Limb (tissue), 2 donors: ENCODE measurements at regions not wholly inside any gene's neighbourhood (a gene's known extent, or its start where the extent isn't known, plus 50 kb on each side); places are given as distances from the start of the nearest gene placed in this dataset.
A peak's percentile ranks its signal among the peaks of the same experiment; 100 is the strongest.

Experiments used
- DNase-seq, 2 donors: peaks; one replicate each; pipeline ENCODE4 v3.0.0-alpha.2; 2016; ENCODE audit errors: extremely low spot score in 2 of 2

GRCh38 chr1:62370594-62370993 is 51.4 kb upstream of the KANK4 start:
- no peak for DNase-seq

DNA sequence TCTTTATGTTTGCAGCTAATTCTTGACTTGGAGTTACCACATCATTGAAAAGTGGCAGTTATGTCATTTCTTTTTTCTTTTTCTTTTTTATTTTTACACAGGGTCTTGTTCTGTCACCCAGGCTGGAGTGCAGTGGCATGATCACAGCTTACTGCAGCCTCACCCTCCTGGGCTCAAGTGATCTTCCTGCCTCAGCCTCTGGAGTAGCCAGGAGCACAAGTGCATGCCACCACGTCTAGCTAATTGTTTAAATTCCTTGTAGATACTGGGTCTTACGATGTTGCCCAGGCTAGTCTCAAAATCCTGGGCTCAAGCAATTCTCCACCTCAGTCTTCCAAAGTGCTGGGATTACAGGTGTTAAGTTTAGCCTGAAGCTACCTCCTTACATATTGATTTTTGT is 52.1 kb upstream of the KANK4 start:
- no peak for DNase-seq

DNA sequence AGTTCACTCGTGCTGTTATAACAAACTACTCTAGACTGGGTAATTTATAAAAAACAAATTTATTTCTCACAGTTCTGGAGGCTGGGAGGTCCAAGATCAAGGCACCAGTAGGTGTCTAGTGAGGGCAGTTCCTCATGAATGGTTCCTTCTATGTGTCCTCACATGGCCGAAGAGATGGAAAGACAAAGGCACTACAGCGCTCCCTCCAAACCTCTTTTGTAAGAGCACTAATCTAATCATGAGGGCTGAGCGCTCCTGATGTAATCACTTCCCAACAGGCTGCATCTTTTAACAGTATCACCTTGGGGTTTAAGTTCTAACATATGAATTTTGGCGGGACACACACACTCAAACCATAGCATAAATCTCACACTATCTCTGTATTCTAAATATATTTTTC is 54.0 kb upstream of the KANK4 start:
- DNase-seq = no peak

- DNase-seq = no peak
Observed at GRCh38 chr1:62377043-62377562, 57.9 kb upstream of the KANK4 start.

DNA sequence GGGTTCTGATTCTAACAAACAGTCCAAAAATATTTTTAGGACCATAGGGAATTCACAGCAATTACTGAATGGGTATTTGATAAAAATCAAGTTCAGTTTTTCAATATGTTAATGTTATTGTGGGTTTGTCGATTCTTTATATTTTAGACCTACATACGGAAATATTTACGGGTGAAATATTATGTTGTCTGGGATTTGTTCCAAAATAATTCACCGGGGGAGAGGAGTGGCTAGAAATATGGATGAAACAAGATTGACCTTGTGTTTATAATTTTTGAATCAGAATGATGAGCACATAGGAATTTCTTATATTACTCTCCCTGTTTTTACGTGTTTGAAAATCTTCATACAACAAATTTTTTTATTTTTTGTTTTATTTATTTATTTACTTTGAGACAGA is 56.7 kb upstream of the USP1 start:
- no peak for DNase-seq

DNA sequence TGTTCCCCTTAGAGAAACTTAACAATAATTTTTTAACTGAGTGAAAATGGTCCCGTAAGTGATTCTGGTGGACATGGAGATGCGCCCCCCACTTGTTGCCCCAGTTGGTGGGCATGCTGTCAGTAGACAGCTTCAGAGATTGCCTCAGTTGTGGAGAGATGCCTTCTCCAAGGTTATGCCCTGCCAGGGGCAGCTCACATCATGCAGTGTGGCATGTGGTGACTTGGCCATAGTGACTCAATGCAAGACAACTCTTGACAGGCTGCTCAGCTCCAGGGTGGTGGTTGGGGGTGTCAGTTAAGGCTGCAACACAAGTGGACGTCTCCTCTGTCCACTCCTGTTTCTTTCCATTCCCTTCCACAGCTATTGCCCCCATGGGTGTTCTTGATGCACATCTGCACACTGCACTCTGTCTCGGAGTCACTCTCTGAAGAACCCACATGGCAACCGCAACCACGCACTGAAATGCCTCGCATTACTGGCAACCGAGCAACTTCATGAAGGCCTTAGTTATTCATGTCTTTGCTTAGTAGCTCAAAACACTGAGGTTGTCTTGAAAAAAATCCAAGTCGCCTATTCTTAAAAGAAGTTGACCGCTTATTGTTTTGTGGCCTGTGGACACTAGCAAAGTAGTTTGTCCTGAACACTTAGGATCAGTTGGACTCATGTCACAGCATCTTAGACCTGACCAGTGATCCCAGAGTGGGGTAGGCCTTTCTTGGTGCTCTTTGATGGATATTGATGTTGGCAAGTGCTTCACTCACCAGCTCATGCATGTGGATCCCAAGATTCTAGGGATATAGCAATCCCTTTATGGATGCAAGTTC is 54.8 kb upstream of the USP1 start:
- no peak for DNase-seq

- DNase-seq = no peak
Observed at GRCh38 chr1:62382658-62382955, 54.2 kb upstream of the USP1 start.

GRCh38 chr1:62384276-62385005 is 52.4 kb upstream of the USP1 start:
- DNase-seq = peak; percentile 61 to 90

- no peak for DNase-seq
Observed at GRCh38 chr1:62385923-62386322, 50.9 kb upstream of the USP1 start.

- DNase-seq = no peak
Observed at GRCh38 chr1:62386351-62387121, 50.3 kb upstream of the USP1 start.
